ENCODE measurements at regions not wholly inside any gene's neighbourhood (a gene's known extent, or its start where the extent isn't known, plus 50 kb on each side); places are given as distances from the start of the nearest gene placed in this dataset.

DNA sequence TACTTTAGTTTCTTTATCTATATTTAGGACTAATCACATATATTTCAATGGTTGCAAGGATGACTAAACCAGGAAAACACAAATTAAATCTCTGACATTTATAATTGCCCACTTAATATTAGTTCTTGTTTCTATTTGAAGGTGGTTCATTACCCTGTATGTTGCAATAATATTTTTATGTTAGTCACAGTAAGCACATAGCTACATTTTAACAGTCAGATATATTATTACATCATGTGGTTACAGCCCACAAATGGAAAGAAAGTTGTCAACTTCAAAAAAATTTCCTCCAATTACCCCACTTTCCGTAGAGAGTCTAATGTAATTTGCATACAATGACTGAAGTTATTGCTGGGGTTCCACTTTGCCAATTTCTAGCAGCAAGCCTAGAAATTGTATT, 114.6 kb downstream of the TUSC7 start:
- TF ChIP-seq CTCF (conservative IDR thresholded peaks at IDR 0.05; ENCODE audit: low read depth, low read length), result no peak

DNA sequence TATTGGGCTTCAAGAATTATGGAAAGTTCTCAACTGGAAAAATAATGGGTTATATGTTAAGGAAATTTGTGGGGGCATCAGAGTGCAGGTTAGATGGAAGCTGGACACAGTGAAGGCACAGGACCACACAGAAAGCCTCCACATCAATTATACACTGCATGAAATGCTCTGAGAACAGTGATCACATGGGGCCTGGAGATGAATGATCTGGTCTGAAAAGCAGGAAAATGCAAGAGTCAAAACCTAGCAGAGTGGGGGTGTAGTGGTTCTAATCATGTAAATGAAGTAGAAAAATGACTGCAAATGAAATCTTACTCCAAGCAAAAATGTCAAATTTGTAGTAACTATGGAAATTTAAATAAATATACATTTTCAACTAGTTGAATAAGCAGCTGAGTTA, 123.6 kb downstream of the TUSC7 start:
- DNase-seq (ENCODE audit: low read depth), result no peak
- no peak overlapping the region for H3K4me3 ChIP-seq (ENCODE audit: low read depth, low read length)

More for the DNA sequence above, 114.6 kb downstream of the TUSC7 start:
- no peak overlapping the region for H3K4me3 ChIP-seq (ENCODE audit: low read depth, low read length)
- DNase-seq (ENCODE audit: low read depth), result no peak

DNA sequence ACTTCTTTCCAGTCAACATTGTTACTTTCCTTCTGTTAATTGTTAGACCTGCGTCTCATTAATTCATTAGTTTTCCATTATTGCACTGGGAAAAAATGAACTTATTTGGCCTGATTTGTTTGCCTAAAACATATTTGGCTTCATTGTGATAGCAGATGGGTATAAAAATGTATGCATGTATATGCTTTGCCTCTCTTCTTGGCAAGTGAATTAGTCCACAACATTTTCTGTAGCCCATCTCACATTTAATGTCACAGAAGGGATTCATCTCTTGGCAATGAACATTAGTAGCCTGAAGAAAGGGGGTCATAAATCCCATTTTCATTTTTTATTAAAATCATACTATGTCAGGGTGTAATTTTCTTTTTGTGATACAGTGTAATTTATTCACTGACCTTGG, 125.2 kb downstream of the TUSC7 start:
- no peak overlapping the region for H3K4me3 ChIP-seq (ENCODE audit: low read depth, low read length)
- no peak for TF ChIP-seq CTCF (conservative IDR thresholded peaks at IDR 0.05; ENCODE audit: low read depth, low read length)
- DNase-seq (ENCODE audit: low read depth), result no peak

More for the DNA sequence above, 123.6 kb downstream of the TUSC7 start:
- TF ChIP-seq CTCF (conservative IDR thresholded peaks at IDR 0.05; ENCODE audit: low read depth, low read length), result no peak

- DNase-seq (ENCODE audit: low read depth), result no peak
- no peak for TF ChIP-seq CTCF (conservative IDR thresholded peaks at IDR 0.05; ENCODE audit: low read depth, low read length)
- no peak overlapping the region for H3K4me3 ChIP-seq (ENCODE audit: low read depth, low read length)
Measured at GRCh38 chr3:116835658-116836057, 126.1 kb downstream of the TUSC7 start.

DNA sequence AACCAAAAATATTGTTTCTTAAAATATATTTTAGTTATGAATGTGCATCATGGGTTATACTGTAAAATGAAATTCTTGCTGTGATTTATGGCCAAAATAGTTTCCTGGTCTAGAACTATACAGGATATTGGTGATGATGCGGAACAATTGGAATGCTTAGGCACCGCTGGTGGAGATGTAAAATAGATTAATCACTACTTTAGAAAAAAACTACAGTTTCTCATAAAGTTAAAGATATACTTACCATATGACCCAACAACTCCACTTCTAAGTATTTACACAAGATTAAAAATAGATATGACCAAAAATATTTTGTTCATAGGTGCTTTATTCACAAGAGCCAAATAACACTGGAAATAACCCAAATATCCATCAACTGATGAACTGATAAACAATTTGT, 126.7 kb downstream of the TUSC7 start:
- no peak for DNase-seq (ENCODE audit: low read depth)
- H3K4me3 ChIP-seq (ENCODE audit: low read depth, low read length), result no peak overlapping the region
- no peak for TF ChIP-seq CTCF (conservative IDR thresholded peaks at IDR 0.05; ENCODE audit: low read depth, low read length)

GRCh38 chr3:116837483-116837882, 127.9 kb downstream of the TUSC7 start:
- no peak overlapping the region for H3K4me3 ChIP-seq (ENCODE audit: low read depth, low read length)
- TF ChIP-seq CTCF (conservative IDR thresholded peaks at IDR 0.05; ENCODE audit: low read depth, low read length), result no peak
- no peak for DNase-seq (ENCODE audit: low read depth)

DNA sequence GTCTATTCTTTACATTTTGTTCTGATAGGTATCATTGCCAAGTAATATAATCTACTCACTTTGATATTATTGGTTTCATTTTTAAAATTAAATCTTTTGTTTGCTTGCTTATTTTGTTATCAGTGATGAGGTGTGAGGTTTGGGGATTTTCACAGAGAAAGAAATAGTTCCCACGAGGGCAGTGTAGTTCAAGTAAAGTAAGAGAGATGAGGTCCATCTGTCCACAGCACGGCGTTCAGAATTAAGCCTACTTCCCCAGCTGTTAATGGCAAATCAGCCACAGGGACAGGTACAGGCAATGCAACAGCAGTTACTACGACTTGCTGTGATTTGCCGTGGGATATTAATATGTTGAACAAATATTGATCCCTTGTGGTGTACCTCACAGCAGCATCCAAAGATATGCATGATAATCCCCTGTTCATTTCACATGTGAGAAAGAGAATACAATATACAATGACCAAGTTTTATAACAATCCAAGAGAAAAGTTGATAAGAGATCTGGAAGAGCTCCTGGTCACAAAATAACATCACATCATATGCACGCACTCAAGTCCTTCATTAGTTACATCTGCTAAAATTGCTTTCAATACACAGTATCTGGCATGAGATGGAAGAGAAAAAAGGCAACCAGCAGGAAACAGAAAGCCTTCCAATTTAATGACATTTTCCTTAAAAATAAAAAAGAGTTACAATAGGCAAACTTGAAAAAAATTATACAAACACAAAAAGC, 131.6 kb downstream of the TUSC7 start:
- TF ChIP-seq CTCF (conservative IDR thresholded peaks at IDR 0.05; ENCODE audit: low read depth, low read length), result no peak
- DNase-seq (ENCODE audit: low read depth), result no peak
- no peak overlapping the region for H3K4me3 ChIP-seq (ENCODE audit: low read depth, low read length)

Measured in epithelial cell of proximal tubule (primary cell).